GM12878 (cell line): ENCODE measurements at regions not wholly inside any gene's neighbourhood (a gene's known extent, or its start where the extent isn't known, plus 50 kb on each side); places are given as distances from the start of the nearest gene placed in this dataset.

Experiments used
- BCLAF1 ChIP-seq: fragments of 450-650 bp; IDR thresholded peaks from 2 replicates; pipeline ENCODE4 v1.6.1; 2017; ENCODE audit warnings: antibody characterized with exemption, mild to moderate bottlenecking, moderate library complexity
- CTCF ChIP-seq, 3 experiments: IDR thresholded peaks in 2 of 3; conservative IDR thresholded peaks in 1 of 3; 2 replicates each; pipeline ENCODE4 v1.5.1; 2011; ENCODE audit warnings: low read depth in 3 of 3, low read length in 3 of 3, mild to moderate bottlenecking in 3 of 3, control low read depth in 2 of 3, moderate library complexity in 2 of 3, inconsistent platforms in 1 of 3, mixed read lengths in 1 of 3; ENCODE audit not compliant: control insufficient read depth in 2 of 3, insufficient read depth in 1 of 3; ENCODE audit errors: extremely low read depth in 1 of 3
- DPF2 ChIP-seq: fragments of 450-650 bp; IDR thresholded peaks from 2 replicates; pipeline ENCODE4 v1.6.1; 2017; ENCODE audit warnings: mild to moderate bottlenecking
- EZH2 ChIP-seq: IDR thresholded peaks from 2 replicates; pipeline ENCODE4 v1.6.1; 2012; ENCODE audit warnings: low read depth, mild to moderate bottlenecking, control low read depth, inconsistent platforms, low read length, borderline replicate concordance; ENCODE audit not compliant: control insufficient read depth
- POLR2A ChIP-seq: IDR thresholded peaks from 2 replicates; pipeline ENCODE4 v1.6.1; 2011; ENCODE audit warnings: low read depth, mild to moderate bottlenecking, low read length
- POLR2AphosphoS5 ChIP-seq: IDR thresholded peaks from 2 replicates; pipeline ENCODE4 v1.6.1; 2011; ENCODE audit warnings: mild to moderate bottlenecking, low read length, inconsistent platforms
- REST ChIP-seq: IDR thresholded peaks from 2 replicates; pipeline ENCODE4 v1.6.1; 2012; ENCODE audit warnings: mild to moderate bottlenecking, low read depth, low read length
- TARDBP ChIP-seq: IDR thresholded peaks from 2 replicates; pipeline ENCODE4 v1.6.1; 2016; ENCODE audit warnings: borderline replicate concordance
- TF ChIP-seq, protein P1 (sequence below): IDR thresholded peaks from 2 replicates; pipeline ENCODE4 v1.6.1; 2011; ENCODE audit warnings: borderline replicate concordance, low read depth, mild to moderate bottlenecking, moderate library complexity, mixed read lengths, low read length; ENCODE audit not compliant: insufficient read depth; ENCODE audit errors: extremely low read length

DNA sequence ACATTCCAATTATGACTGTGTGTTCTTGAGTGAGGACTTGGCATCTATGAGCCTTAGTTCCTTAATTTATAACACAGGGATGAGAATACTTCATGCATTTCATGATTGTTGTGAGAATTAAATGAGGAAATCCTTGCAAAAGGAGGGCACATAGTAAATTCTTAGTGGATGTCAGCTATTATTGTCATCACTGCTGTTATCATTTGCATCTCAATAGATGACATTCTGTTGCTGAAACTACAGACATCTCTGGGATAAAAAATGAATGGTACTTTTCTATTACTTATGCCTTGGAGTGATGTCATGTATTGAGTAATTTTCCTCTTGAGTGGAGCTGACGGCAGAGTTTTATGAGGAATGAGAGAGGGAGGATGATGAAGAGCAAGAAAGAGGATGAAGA lies 184.4 kb upstream of the CDH11 start:
- no peak for TF ChIP-seq POLR2AphosphoS5
- no peak for TF ChIP-seq BCLAF1
- TF ChIP-seq DPF2: no peak
- TF ChIP-seq POLR2A: no peak
- no peak for TF ChIP-seq TARDBP
- TF ChIP-seq CTCF (IDR thresholded peaks at IDR 0.05 in 2 of 3, conservative IDR thresholded peaks at IDR 0.05 in 1 of 3; ENCODE audit: control insufficient read depth in 2 of 3, extremely low read depth in 1 of 3, insufficient read depth in 1 of 3, low read depth in 3 of 3, low read length in 3 of 3): no peak
- TF ChIP-seq, protein P1, sequence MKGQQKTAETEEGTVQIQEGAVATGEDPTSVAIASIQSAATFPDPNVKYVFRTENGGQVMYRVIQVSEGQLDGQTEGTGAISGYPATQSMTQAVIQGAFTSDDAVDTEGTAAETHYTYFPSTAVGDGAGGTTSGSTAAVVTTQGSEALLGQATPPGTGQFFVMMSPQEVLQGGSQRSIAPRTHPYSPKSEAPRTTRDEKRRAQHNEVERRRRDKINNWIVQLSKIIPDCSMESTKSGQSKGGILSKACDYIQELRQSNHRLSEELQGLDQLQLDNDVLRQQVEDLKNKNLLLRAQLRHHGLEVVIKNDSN: no peak
- no peak for TF ChIP-seq EZH2
- TF ChIP-seq REST: no peak
